ENCODE measurements at regions not wholly inside any gene's neighbourhood (a gene's known extent, or its start where the extent isn't known, plus 50 kb on each side); places are given as distances from the start of the nearest gene placed in this dataset.

GRCh38 chr20:4555188-4555890 lies 130.9 kb upstream of the PRNP start:
- TF ChIP-seq TAF1 (IDR thresholded peaks at IDR 0.05; ENCODE audit: low read depth, low read length) (no peak), POLR2AphosphoS5 (IDR thresholded peaks at IDR 0.05; ENCODE audit: low read depth, low read length) (no peak), POLR2A (IDR thresholded peaks at IDR 0.05; ENCODE audit: low read depth, low read length) (no peak), POU2F2 (IDR thresholded peaks at IDR 0.05; ENCODE audit: low read depth, low read length) (no peak)
